Muscle of leg (tissue), 3 donors: ENCODE measurements at regions not wholly inside any gene's neighbourhood (a gene's known extent, or its start where the extent isn't known, plus 50 kb on each side); places are given as distances from the start of the nearest gene placed in this dataset.
"Not testable (repeated sequence)": the region's sequence is repeated elsewhere in the genome, so short reads cannot be mapped to it uniquely, and the experiment has no call there.

Source experiments
- DNase-seq: peaks from one replicate; pipeline ENCODE4 v3.0.0; 2013
- H3K27ac ChIP-seq: one replicate; pipeline ENCODE4 v1.5.1; 2013; ENCODE audit warnings: mild to moderate bottlenecking, low read length, control low read depth
- H3K27me3 ChIP-seq: one replicate; pipeline ENCODE4 v1.6.1; 2013; ENCODE audit warnings: low read length; ENCODE audit not compliant: control insufficient read depth, insufficient read depth
- H3K36me3 ChIP-seq: one replicate; pipeline ENCODE4 v1.6.1; 2013; ENCODE audit warnings: low read length; ENCODE audit not compliant: control insufficient read depth, insufficient read depth
- H3K4me1 ChIP-seq: one replicate; pipeline ENCODE4 v1.6.1; 2013; ENCODE audit warnings: low read length; ENCODE audit not compliant: control insufficient read depth, insufficient read depth
- H3K4me3 ChIP-seq: one replicate; pipeline ENCODE4 v1.5.1; 2013; ENCODE audit warnings: low read length, control low read depth
- H3K9me3 ChIP-seq: replicated peaks from 2 replicates; pipeline ENCODE4 v1.6.1; 2013; ENCODE audit warnings: low read depth, low read length; ENCODE audit not compliant: control insufficient read depth
- WGBS: methylation state at CpG from one replicate; pipeline ENCODE4 v1.1.5; 2013; ENCODE audit warnings: missing lambda C conversion rate; ENCODE audit not compliant: insufficient coverage; 5-methylcytosine and 5-hydroxymethylcytosine counted together

GRCh38 chr18:66375391-66375790 lies 228.5 kb downstream of the CDH19 start:
- H3K27me3 ChIP-seq, H3K4me3 ChIP-seq, H3K4me1 ChIP-seq, DNase-seq, H3K36me3 ChIP-seq, H3K27ac ChIP-seq: not testable (repeated sequence)
- WGBS, result 40% methylated on average over 1 of the region's 2 CpGs
- H3K9me3 ChIP-seq, result peaks cover 24% of the 10 kb centered on the region

- H3K4me3 ChIP-seq, result no peak overlapping the region
- DNase-seq, result peak; percentile 3
- no peaks in the 10 kb centered on the region for H3K36me3 ChIP-seq
- no peaks in the 10 kb centered on the region for H3K4me1 ChIP-seq
- no peak overlapping the region for H3K27ac ChIP-seq
- no peaks in the 10 kb centered on the region for H3K27me3 ChIP-seq
- no peaks in the 10 kb centered on the region for H3K9me3 ChIP-seq
- 0% methylated on average over 1 of the region's 1 CpG for WGBS
These were observed 256.9 kb downstream of the CDH19 start for GRCh38 chr18:66346833-66347588.

DNA sequence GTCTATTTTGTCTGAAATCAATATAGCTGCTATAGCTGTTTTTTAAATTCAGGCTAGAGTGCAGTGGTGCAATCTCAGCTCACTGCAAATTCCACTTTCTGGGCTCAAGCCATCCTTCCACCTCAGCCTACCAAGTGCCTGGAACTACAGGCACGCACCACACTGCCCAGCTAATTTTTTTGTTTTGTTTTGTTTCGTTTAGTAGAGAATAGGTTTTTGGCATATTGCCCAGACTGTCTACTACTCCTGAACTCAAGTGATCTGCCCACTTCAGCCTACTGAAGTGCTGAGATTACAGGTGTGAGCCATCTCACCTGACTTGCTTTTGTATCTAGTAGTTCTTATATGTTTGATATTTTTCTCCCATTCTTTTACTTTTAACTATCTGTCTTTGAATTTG lies 259.7 kb downstream of the CDH19 start:
- Histone ChIP-seq H3K36me3 (no peaks in the 10 kb centered on the region), H3K9me3 (no peaks in the 10 kb centered on the region), H3K27me3 (no peaks in the 10 kb centered on the region), H3K4me3 (no peak overlapping the region), H3K4me1 (no peaks in the 10 kb centered on the region), H3K27ac (no peak overlapping the region)
- WGBS, result no CpG with 5 or more reads among the region's 2 CpGs
- DNase-seq, result no peak

DNA sequence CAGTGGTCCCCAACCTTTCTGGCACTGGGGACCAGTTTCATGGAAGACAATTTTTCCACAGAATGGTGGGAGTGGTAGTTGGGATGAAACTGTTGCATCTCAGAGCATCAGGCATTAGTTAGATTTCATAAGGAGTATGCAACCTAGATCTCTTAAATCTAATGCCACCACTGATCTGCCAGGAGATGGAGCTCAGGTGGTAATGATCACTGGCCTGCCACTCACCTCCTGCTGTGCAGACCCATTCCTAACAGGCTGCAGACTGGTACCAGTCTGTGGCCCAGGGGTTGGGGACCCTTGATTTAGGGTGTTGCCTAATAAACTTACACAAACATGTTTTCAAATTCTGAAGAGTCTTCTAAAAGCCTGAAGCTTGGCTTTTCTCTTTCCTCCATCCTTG lies 261.3 kb downstream of the CDH19 start:
- DNase-seq, result no peak
- H3K9me3 ChIP-seq, result no peaks in the 10 kb centered on the region
- no peak overlapping the region for H3K27ac ChIP-seq
- no peaks in the 10 kb centered on the region for H3K36me3 ChIP-seq
- H3K4me1 ChIP-seq, result no peaks in the 10 kb centered on the region
- no peak overlapping the region for H3K4me3 ChIP-seq
- no peaks in the 10 kb centered on the region for H3K27me3 ChIP-seq

GRCh38 chr18:66334534-66334933 lies 269.4 kb downstream of the CDH19 start:
- no peaks in the 10 kb centered on the region for H3K36me3 ChIP-seq
- no peak overlapping the region for H3K27ac ChIP-seq
- DNase-seq, result no peak
- no peaks in the 10 kb centered on the region for H3K4me1 ChIP-seq
- H3K27me3 ChIP-seq, result no peaks in the 10 kb centered on the region
- no peak overlapping the region for H3K4me3 ChIP-seq
- H3K9me3 ChIP-seq, result no peaks in the 10 kb centered on the region
- no CpG with 5 or more reads among the region's 1 CpG for WGBS

DNA sequence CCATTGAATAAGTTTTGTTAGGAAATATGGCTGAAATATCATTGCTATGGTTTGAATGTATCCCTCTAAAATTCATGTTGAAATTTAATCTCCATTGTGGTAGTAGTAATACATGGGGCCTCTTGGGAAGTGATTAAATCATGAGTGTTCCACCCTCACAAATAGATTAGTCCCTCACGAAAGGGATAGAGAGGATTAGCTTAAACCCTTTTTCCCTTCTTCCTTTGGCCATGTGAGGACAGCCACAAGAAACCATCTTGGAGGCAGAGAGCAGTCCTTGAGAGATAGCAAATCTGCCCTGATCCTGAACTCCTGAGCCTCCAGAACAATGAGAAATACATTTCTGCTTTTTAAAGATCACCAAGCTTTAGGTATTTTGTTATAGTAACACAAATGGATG lies 274.2 kb downstream of the CDH19 start:
- DNase-seq, result no peak
- no CpG with 5 or more reads among the region's 1 CpG for WGBS
- H3K27me3 ChIP-seq, result no peaks in the 10 kb centered on the region

DNA sequence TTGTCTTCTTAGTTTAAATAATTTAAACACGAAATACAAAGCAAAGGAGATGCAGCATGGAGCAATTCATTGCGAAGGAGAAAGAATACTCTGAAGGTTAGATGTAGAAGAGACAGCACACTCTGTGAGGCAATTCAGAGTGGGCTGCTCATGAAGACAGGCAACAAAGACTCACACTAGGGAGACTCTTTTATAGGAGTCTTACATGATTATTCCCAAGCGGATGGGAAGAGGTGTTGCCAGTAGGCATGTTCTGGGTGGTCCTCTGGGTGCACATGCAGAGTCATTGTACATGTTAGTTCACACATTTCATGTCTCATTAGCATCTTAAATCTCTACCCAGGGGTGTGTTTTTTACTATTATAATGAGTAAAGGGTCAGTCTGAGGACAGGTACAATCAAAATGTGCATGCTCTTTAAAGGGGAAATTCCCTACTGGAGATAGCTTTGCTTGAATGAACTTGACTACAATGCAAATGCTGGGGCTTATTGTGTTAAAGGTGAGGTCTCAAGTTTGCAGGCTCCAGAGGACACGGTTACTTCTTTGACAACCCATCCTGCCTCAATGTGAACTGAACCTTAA lies 275.5 kb downstream of the CDH19 start:
- WGBS, result 100% methylated on average over 1 of the region's 4 CpGs
- DNase-seq, result no peak
- H3K27ac ChIP-seq, result no peak overlapping the region
- no peaks in the 10 kb centered on the region for H3K36me3 ChIP-seq
- no peaks in the 10 kb centered on the region for H3K27me3 ChIP-seq
- no peaks in the 10 kb centered on the region for H3K4me1 ChIP-seq
- no peak overlapping the region for H3K4me3 ChIP-seq
- H3K9me3 ChIP-seq, result no peaks in the 10 kb centered on the region

More for the DNA sequence above, 274.2 kb downstream of the CDH19 start:
- Histone ChIP-seq H3K27ac (no peak overlapping the region), H3K4me1 (no peaks in the 10 kb centered on the region), H3K36me3 (no peaks in the 10 kb centered on the region), H3K4me3 (no peak overlapping the region), H3K9me3 (no peaks in the 10 kb centered on the region)

DNA sequence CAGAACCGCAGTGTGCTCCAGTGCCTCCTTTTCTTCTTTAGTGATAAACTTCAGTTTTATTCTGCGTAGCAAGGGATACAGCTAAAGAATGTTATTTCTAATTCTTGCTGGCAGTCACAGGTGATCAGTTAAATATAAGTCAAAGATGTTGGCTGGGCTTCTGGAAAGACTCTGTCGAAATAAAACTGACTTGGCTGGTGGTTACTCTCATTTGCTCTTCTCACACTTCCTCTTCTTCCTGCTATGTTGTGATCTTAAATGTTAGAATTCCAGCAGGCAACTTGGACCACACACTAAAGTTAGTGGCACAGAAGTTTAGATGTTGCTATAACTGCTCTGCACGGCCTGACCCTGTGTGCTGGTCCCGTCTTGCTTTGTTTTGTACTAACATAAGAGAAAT lies 278.6 kb downstream of the CDH19 start:
- Histone ChIP-seq H3K27ac (no peak overlapping the region), H3K4me3 (no peak overlapping the region), H3K36me3 (no peaks in the 10 kb centered on the region), H3K27me3 (no peaks in the 10 kb centered on the region), H3K9me3 (no peaks in the 10 kb centered on the region), H3K4me1 (no peaks in the 10 kb centered on the region)
- WGBS, result no CpG with 5 or more reads among the region's 5 CpGs
- peak; percentile 37 for DNase-seq

DNA sequence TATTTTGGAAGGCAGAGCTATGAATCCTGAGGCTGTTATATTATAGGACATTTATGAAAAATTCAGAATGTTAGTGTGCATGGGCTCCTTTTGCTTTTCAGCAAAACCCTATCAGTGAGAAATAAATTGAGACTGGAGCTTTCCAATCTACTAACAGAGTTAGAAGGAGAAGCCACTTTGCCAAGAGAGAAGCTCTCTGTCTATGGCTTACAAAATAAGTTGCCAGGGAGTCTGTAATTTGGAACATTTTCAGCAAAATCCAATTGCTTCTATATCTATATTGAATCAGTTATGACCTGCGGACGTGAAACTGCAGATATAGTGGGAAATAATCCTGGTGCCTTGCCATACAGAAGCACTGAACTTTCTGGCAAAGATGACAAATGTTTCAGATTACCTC lies 279.3 kb downstream of the CDH19 start:
- WGBS, result no CpG with 5 or more reads among the region's 2 CpGs
- Histone ChIP-seq H3K27ac (no peak overlapping the region), H3K27me3 (no peaks in the 10 kb centered on the region), H3K4me1 (no peaks in the 10 kb centered on the region), H3K36me3 (no peaks in the 10 kb centered on the region), H3K4me3 (no peak overlapping the region), H3K9me3 (no peaks in the 10 kb centered on the region)
- DNase-seq, result no peak

DNA sequence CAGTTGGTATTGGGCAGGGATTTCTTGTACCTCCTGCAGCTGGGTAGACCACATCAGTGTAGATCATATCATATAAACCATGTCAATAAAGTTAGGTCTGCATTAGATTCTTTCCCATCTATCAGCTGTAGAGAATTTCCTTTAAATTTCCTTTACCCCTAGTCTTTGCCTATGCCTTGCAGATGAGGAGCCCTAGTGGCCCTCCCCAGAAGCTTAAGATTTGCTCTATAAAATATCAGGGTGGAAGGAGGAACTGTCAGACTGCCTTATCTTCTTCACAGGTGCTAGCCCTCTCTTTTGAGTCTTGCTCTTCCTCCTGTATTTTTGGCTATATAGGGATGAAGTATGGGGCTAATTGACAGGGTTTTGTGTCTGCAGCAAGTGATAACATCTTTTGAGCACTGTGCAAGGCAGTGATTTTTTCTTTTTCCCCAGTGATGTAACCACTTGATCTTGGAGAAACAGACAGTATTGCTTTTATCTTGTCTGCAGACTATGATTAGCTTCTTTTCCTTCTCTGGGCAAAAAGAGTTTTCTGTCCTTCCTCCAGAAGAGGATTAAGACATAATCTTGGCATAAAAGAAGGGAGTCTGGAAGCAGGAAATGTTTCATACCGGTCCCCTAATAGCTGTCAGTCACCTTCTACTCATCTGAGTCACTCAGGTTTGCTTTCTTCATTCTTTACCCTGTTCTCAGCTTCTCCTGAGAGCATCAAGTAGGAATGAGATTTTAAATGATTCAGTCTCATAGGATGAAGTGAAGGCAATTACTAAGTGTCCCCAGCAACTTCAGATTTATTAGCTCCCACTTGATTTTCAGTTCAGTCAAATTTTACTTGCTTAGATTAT lies 286.4 kb downstream of the CDH19 start:
- no peak for DNase-seq
- no peaks in the 10 kb centered on the region for H3K36me3 ChIP-seq
- H3K27ac ChIP-seq, result no peak overlapping the region
- no peak overlapping the region for H3K4me3 ChIP-seq
- WGBS, result no CpG with 5 or more reads among the region's 1 CpG
- no peaks in the 10 kb centered on the region for H3K27me3 ChIP-seq
- no peaks in the 10 kb centered on the region for H3K9me3 ChIP-seq
- no peaks in the 10 kb centered on the region for H3K4me1 ChIP-seq
